Activated naive CD4-positive, alpha-beta T cell treated with anti-CD3 and anti-CD28 coated beads for 36 hours (primary cell): ENCODE measurements at regions not wholly inside any gene's neighbourhood (a gene's known extent, or its start where the extent isn't known, plus 50 kb on each side); places are given as distances from the start of the nearest gene placed in this dataset.

Experiments
- CTCF ChIA-PET: fragments of 350-600 bp; sonication (Branson Sonifier 250); formaldehyde crosslinking; loops from one replicate; lab custom pipeline; 2021; ENCODE audit warnings: antibody characterized with exemption; lab: Charles Lee
- DNase-seq: peaks from one replicate; pipeline ENCODE4 v3.0.0-alpha.2; 2020
- H3K27ac Mint-ChIP-seq: one replicate; pipeline ENCODE4 v1.8.0; 2021; ENCODE audit warnings: mild to moderate bottlenecking, mixed read lengths
- H3K27me3 Mint-ChIP-seq: one replicate; pipeline ENCODE4 v1.8.0; 2021; ENCODE audit warnings: low read depth, mixed read lengths
- H3K36me3 Mint-ChIP-seq: one replicate; pipeline ENCODE4 v1.8.0; 2021; ENCODE audit warnings: low read depth, mixed read lengths
- H3K4me1 Mint-ChIP-seq: one replicate; pipeline ENCODE4 v1.8.0; 2021; ENCODE audit warnings: low read depth, mixed read lengths
- H3K4me3 Mint-ChIP-seq: one replicate; pipeline ENCODE4 v1.8.0; 2021; ENCODE audit warnings: mild to moderate bottlenecking, moderate library complexity, mixed read lengths
- H3K9me3 Mint-ChIP-seq: one replicate; pipeline ENCODE4 v1.8.0; 2021; ENCODE audit warnings: mixed read lengths
- intact Hi-C: fragments of 100-400 bp; cut with micrococcal nuclease; formaldehyde crosslinking; loops from one replicate; pipeline ENCODE4 v1.15.1; 2023

- intact Hi-C loops = no loop called here
- Mint-ChIP-seq H3K4me3 (no peak overlapping the region), H3K9me3 (peaks cover 16% of the 10 kb centered on the region), H3K27ac (no peak overlapping the region), H3K27me3 (peaks cover 16% of the 10 kb centered on the region), H3K36me3 (peaks cover 2% of the 10 kb centered on the region), H3K4me1 (no peaks in the 10 kb centered on the region)
- CTCF ChIA-PET = interaction anchor here (0.6 kb wide), 1 partner anchor 50 kb away, joined by 5 read pairs; no protein-coding TSS in a partner anchor
- no peak for DNase-seq
These were observed 82.2 kb upstream of the SLC24A2 start for GRCh38 chr9:19870988-19871387.

- no peaks in the 10 kb centered on the region for H3K36me3 Mint-ChIP-seq
These were observed 52.1 kb upstream of the SLC24A2 start for GRCh38 chr9:19840953-19841352.

More at GRCh38 chr9:19840953-19841352, 52.1 kb upstream of the SLC24A2 start:
- no peak overlapping the region for H3K4me3 Mint-ChIP-seq
- no peaks in the 10 kb centered on the region for H3K4me1 Mint-ChIP-seq
- intact Hi-C loops = no loop called here
- no peak for DNase-seq
- no peaks in the 10 kb centered on the region for H3K27me3 Mint-ChIP-seq
- H3K9me3 Mint-ChIP-seq = no peaks in the 10 kb centered on the region
- no peak overlapping the region for H3K27ac Mint-ChIP-seq
- CTCF ChIA-PET = no interaction called here
